WTC11 (cell line): ENCODE measurements at regions not wholly inside any gene's neighbourhood (a gene's known extent, or its start where the extent isn't known, plus 50 kb on each side); places are given as distances from the start of the nearest gene placed in this dataset.

Source experiments
- HMGXB4 ChIP-seq: sonication (generic); formaldehyde crosslinking; IDR thresholded peaks from 2 replicates; pipeline ENCODE4 v1.8.1; 2023; ENCODE audit warnings: mild to moderate bottlenecking, moderate library complexity, missing genetic modification reagents
- ZBTB43 ChIP-seq: sonication (generic); formaldehyde crosslinking; IDR thresholded peaks from 2 replicates; pipeline ENCODE4 v1.8.1; 2023; ENCODE audit warnings: mild to moderate bottlenecking, missing genetic modification reagents

- no peak for TF ChIP-seq ZBTB43
- TF ChIP-seq HMGXB4 (CRISPR knock-in tag), result no peak
These were observed 67.6 kb upstream of the TFEC start for GRCh38 chr7:116098175-116098574.
